ENCODE measurements at regions not wholly inside any gene's neighbourhood (a gene's known extent, or its start where the extent isn't known, plus 50 kb on each side); places are given as distances from the start of the nearest gene placed in this dataset.

- TF ChIP-seq CTCF (conservative IDR thresholded peaks at IDR 0.05; ENCODE audit: low read depth, low read length) (no peak), EZH2 (IDR thresholded peaks at IDR 0.05; ENCODE audit: borderline replicate concordance, low read depth, low read length, poor library complexity, severe bottlenecking) (no peak)
Measured at GRCh38 chr5:123817267-123817666, 305.3 kb downstream of the CSNK1G3 start.
